HepG2 (cell line): ENCODE measurements at regions not wholly inside any gene's neighbourhood (a gene's known extent, or its start where the extent isn't known, plus 50 kb on each side); places are given as distances from the start of the nearest gene placed in this dataset.

Experiments
- ATAC-seq: fragments of 200-7000 bp; cut with Tn5 transposase; 3 replicates; pipeline ENCODE4 v1.9.1; 2020; ENCODE audit warnings: mild to moderate bottlenecking, moderate library complexity
- BruUV-seq: library from RNA; stranded (reverse); fragments of 400-500 nt; replicated peaks from 2 replicates; lab custom pipeline; 2021; lab: Mats Ljungman, UMichigan
- CTCF ChIA-PET: fragments of 300-600 bp; formaldehyde crosslinking; extraction: SDS; loops from one replicate; lab custom pipeline; 2021; ENCODE audit warnings: low total read pairs, inconsistent platforms, low intra/inter-chr PET ratio; lab: Yijun Ruan, JAX
- POLR2A ChIA-PET: fragments of 350-600 bp; sonication (Branson Sonifier 250); formaldehyde crosslinking; loops from one replicate; lab custom pipeline; 2020; ENCODE audit warnings: antibody characterized with exemption, inconsistent platforms; lab: Yijun Ruan, JAX
- DNase-seq: peaks from one replicate; pipeline ENCODE4 v3.0.0-alpha.2; 2015; ENCODE audit warnings: low spot score
- FAIRE-seq: peaks from 3 replicates; lab custom pipeline; 2011; peaks lifted over from hg19 to GRCh38; lab: Jason Lieb, UNC
- H2AFZ ChIP-seq: one replicate; pipeline ENCODE4 v1.6.1; 2011; ENCODE audit warnings: low read length, inconsistent platforms
- H3K27ac ChIP-seq: fragments of 300-600 bp; 3 replicates; pipeline ENCODE4 v1.8.0; 2011; ENCODE audit warnings: mixed run types, mild to moderate bottlenecking, mixed read lengths, low read length, inconsistent platforms; ENCODE audit not compliant: insufficient read depth; ENCODE audit errors: extremely low read length
- H3K27me3 ChIP-seq, 2 experiments: fragments of 200-600 bp in 1 of 2; 2 replicates in 1 of 2; 3 replicates in 1 of 2; pipeline versions ENCODE4 v1.6.0 to v1.8.0; 2011; ENCODE audit warnings: low read length in 2 of 2, mild to moderate bottlenecking in 2 of 2, moderate library complexity in 2 of 2, inconsistent platforms in 1 of 2; ENCODE audit not compliant: insufficient read depth in 2 of 2, control insufficient read depth in 1 of 2
- H3K36me3 ChIP-seq, 2 experiments: fragments of 200-600 bp in 1 of 2; replicated peaks in 1 of 2; 2 replicates in 1 of 2; 3 replicates in 1 of 2; pipeline versions ENCODE4 v1.5.1 to v1.8.0; 2011; ENCODE audit warnings: low read length in 2 of 2, inconsistent platforms in 1 of 2; ENCODE audit not compliant: insufficient read depth in 2 of 2, control insufficient read depth in 1 of 2
- H3K4me1 ChIP-seq: 2 replicates; pipeline ENCODE4 v1.5.1; 2012; ENCODE audit warnings: low read length, inconsistent platforms; ENCODE audit not compliant: insufficient read depth
- H3K4me2 ChIP-seq: 2 replicates; pipeline ENCODE4 v1.6.0; 2011; ENCODE audit warnings: low read depth, low read length, inconsistent platforms
- H3K4me3 ChIP-seq, 3 experiments: fragments of 200-600 bp in 1 of 3; sonication (generic), shearing (Covaris generic) in 1 of 3; replicated peaks in 1 of 3; 2 replicates each; pipeline ENCODE4 v1.5.1; 2011 to 2016; ENCODE audit warnings: low read length in 3 of 3, inconsistent platforms in 2 of 3, low read depth in 2 of 3, mild to moderate bottlenecking in 2 of 3, control low read depth in 1 of 3, mixed read lengths in 1 of 3; ENCODE audit not compliant: insufficient read depth in 1 of 3
- H3K79me2 ChIP-seq: one replicate; pipeline ENCODE4 v1.6.1; 2011; ENCODE audit warnings: low read length, inconsistent platforms; ENCODE audit not compliant: insufficient read depth
- H3K9ac ChIP-seq: 2 replicates; pipeline ENCODE4 v1.6.0; 2011; ENCODE audit warnings: mild to moderate bottlenecking, low read depth, low read length, inconsistent platforms; ENCODE audit not compliant: insufficient read depth
- H3K9me3 ChIP-seq: 2 replicates; pipeline ENCODE4 v1.5.1; 2012; ENCODE audit warnings: mild to moderate bottlenecking, low read length
- H4K20me1 ChIP-seq: 2 replicates; pipeline ENCODE4 v1.6.0; 2011; ENCODE audit warnings: inconsistent platforms, mild to moderate bottlenecking, low read length, moderate library complexity; ENCODE audit not compliant: insufficient read depth
- AGO1 ChIP-seq: fragments of 200-400 bp; formaldehyde crosslinking; IDR thresholded peaks from 2 replicates; pipeline ENCODE4 v1.6.1; 2017; ENCODE audit warnings: mild to moderate bottlenecking, low read depth, low read length, moderate library complexity; ENCODE audit not compliant: poor library complexity, severe bottlenecking
- ATF7 ChIP-seq, 2 experiments: fragments of 450-650 bp in 1 of 2; sonication (generic) in 1 of 2; formaldehyde crosslinking in 1 of 2; IDR thresholded peaks; 2 replicates each; pipeline versions ENCODE4 v1.4.0 to v1.6.1; 2016 to 2020; ENCODE audit warnings: antibody characterized with exemption in 1 of 2, mild to moderate bottlenecking in 1 of 2, missing genetic modification reagents in 1 of 2
- HIVEP1 ChIP-seq: sonication (generic); formaldehyde crosslinking; IDR thresholded peaks from 2 replicates; pipeline ENCODE4 v1.4.0; 2020; ENCODE audit warnings: mild to moderate bottlenecking, missing genetic modification reagents
- KDM5B ChIP-seq: sonication (generic); formaldehyde crosslinking; IDR thresholded peaks from 2 replicates; pipeline ENCODE4 v1.4.0; 2020; ENCODE audit warnings: missing genetic modification reagents, mild to moderate bottlenecking, borderline replicate concordance
- SIX4 ChIP-seq: sonication (generic); formaldehyde crosslinking; IDR thresholded peaks from 2 replicates; pipeline ENCODE4 v1.4.0; 2020; ENCODE audit warnings: missing genetic modification reagents
- SNAI1 ChIP-seq: sonication (generic); formaldehyde crosslinking; IDR thresholded peaks from 2 replicates; pipeline ENCODE4 v1.5.0; 2020; ENCODE audit warnings: mild to moderate bottlenecking, missing genetic modification reagents, borderline replicate concordance
- ZNF766 ChIP-seq: sonication (generic); formaldehyde crosslinking; IDR thresholded peaks from 2 replicates; pipeline ENCODE4 v1.5.0; 2020; ENCODE audit warnings: missing genetic modification reagents, borderline replicate concordance
- WGBS: methylation state at CpG from one replicate; pipeline ENCODE4 v1.1.6; 2017; ENCODE audit warnings: low lambda C conversion rate; 5-methylcytosine and 5-hydroxymethylcytosine counted together
- in situ Hi-C: cut with HindIII; loops from 2 replicates; pipeline ENCODE4 v1.10.0; 2017; ENCODE audit warnings: low pct_unique_long_range_greater_than_20kb; ENCODE audit not compliant: extremely low pct_ligation_motif_present
- intact Hi-C: fragments of 100-400 bp; cut with micrococcal nuclease; formaldehyde crosslinking; loops from one replicate; pipeline ENCODE4 v1.10.0; 2022; ENCODE audit not compliant: unreplicated experiment
- TF ChIP-seq, protein P1 (sequence below): sonication (generic); formaldehyde crosslinking; IDR thresholded peaks from 2 replicates; pipeline ENCODE4 v1.8.1; 2022; ENCODE audit warnings: low read depth, mild to moderate bottlenecking, missing genetic modification reagents
- TF ChIP-seq, protein P2 (sequence below): IDR thresholded peaks from 2 replicates; pipeline ENCODE4 v1.6.1; 2016; ENCODE audit warnings: mild to moderate bottlenecking, missing biosample characterization, missing genetic modification reagents
- TF ChIP-seq, protein P3 (sequence below): sonication (generic); formaldehyde crosslinking; IDR thresholded peaks from 2 replicates; pipeline ENCODE4 v1.5.0; 2020; ENCODE audit warnings: missing genetic modification reagents
- TF ChIP-seq, protein P4 (sequence below): sonication (generic); formaldehyde crosslinking; IDR thresholded peaks from 2 replicates; pipeline ENCODE4 v1.4.0; 2020; ENCODE audit warnings: low read depth, mild to moderate bottlenecking, missing genetic modification reagents

DNA sequence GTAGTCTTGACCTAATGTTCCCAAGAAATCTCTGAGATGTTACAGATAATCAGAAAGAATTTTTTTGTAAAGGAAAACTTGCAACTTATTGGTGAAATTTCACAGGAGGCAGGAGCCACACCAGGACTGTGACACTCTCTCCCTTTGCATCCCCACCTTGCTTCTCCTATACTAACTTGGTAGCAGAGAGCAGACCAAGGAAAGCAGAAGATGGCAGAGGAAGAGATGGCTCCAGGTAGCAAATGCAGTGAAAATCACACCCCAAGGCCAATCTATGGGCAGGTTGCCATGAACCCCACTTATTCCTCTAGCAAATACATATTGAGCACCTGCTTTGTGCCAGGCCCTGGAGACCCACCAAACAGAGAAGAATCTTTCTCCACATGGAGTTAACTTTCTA lies 303.4 kb upstream of the C1orf174 start (continued):
- TF ChIP-seq, protein P1, sequence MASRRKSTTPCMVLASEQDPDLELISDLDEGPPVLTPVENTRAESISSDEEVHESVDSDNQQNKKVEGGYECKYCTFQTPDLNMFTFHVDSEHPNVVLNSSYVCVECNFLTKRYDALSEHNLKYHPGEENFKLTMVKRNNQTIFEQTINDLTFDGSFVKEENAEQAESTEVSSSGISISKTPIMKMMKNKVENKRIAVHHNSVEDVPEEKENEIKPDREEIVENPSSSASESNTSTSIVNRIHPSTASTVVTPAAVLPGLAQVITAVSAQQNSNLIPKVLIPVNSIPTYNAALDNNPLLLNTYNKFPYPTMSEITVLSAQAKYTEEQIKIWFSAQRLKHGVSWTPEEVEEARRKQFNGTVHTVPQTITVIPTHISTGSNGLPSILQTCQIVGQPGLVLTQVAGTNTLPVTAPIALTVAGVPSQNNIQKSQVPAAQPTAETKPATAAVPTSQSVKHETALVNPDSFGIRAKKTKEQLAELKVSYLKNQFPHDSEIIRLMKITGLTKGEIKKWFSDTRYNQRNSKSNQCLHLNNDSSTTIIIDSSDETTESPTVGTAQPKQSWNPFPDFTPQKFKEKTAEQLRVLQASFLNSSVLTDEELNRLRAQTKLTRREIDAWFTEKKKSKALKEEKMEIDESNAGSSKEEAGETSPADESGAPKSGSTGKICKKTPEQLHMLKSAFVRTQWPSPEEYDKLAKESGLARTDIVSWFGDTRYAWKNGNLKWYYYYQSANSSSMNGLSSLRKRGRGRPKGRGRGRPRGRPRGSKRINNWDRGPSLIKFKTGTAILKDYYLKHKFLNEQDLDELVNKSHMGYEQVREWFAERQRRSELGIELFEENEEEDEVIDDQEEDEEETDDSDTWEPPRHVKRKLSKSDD (CRISPR knock-in tag), result no peak
- no peak for TF ChIP-seq AGO1
- no peak for TF ChIP-seq SNAI1 (CRISPR knock-in tag)
- TF ChIP-seq, protein P2, sequence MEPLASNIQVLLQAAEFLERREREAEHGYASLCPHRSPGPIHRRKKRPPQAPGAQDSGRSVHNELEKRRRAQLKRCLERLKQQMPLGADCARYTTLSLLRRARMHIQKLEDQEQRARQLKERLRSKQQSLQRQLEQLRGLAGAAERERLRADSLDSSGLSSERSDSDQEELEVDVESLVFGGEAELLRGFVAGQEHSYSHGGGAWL (CRISPR knock-in tag), result no peak
- TF ChIP-seq HIVEP1 (CRISPR knock-in tag), result no peak

DNA sequence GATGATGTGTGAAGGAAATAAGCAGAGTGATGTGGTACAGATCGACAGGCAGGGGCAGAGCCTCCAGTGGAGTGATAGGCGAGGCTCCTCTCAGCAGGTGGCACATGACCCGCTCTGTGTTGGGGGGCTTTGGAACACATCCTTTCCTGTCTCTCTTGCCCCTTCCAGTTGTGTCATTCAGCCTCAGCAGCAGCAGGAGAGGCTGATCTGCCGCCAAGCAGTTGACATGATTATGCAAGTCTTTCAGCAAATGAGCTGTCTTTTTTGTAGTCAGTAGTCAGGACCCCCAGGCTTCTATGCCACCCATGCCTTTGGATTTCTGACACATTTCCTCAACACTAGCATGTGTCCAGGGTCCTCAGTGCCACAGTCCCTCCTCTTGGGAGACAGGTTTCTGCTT lies 307.1 kb upstream of the C1orf174 start:
- POLR2A ChIA-PET, result no interaction called here
- H3K79me2 ChIP-seq, result no peaks in the 10 kb centered on the region

More for the DNA sequence above, 307.1 kb upstream of the C1orf174 start:
- 4% methylated on average over 3 of the region's 4 CpGs for WGBS
- peaks cover 0 to 7% of the 10 kb centered on the region in 2 experiments; a peak in 4 of 5 replicates for H3K27me3 ChIP-seq
- H3K4me2 ChIP-seq, result no peak overlapping the region
- H3K27ac ChIP-seq, result no peak overlapping the region
- FAIRE-seq (no peak), ATAC-seq (no peak), DNase-seq (no peak)
- H3K4me1 ChIP-seq, result no peaks in the 10 kb centered on the region
- no peaks in the 10 kb centered on the region for H3K36me3 ChIP-seq
- CTCF ChIA-PET, result no interaction called here
- TF ChIP-seq ZNF766 (CRISPR knock-in tag) (no peak), ATF7 (IDR thresholded peaks at IDR 0.05) (no peak), ATF7 (CRISPR knock-in tag; IDR thresholded peaks at IDR 0.05) (no peak), KDM5B (CRISPR knock-in tag) (no peak), SIX4 (no peak)
- TF ChIP-seq, protein P3, sequence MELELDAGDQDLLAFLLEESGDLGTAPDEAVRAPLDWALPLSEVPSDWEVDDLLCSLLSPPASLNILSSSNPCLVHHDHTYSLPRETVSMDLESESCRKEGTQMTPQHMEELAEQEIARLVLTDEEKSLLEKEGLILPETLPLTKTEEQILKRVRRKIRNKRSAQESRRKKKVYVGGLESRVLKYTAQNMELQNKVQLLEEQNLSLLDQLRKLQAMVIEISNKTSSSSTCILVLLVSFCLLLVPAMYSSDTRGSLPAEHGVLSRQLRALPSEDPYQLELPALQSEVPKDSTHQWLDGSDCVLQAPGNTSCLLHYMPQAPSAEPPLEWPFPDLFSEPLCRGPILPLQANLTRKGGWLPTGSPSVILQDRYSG, result no peak
- TF ChIP-seq, protein P4, sequence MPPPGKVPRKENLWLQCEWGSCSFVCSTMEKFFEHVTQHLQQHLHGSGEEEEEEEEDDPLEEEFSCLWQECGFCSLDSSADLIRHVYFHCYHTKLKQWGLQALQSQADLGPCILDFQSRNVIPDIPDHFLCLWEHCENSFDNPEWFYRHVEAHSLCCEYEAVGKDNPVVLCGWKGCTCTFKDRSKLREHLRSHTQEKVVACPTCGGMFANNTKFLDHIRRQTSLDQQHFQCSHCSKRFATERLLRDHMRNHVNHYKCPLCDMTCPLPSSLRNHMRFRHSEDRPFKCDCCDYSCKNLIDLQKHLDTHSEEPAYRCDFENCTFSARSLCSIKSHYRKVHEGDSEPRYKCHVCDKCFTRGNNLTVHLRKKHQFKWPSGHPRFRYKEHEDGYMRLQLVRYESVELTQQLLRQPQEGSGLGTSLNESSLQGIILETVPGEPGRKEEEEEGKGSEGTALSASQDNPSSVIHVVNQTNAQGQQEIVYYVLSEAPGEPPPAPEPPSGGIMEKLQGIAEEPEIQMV (CRISPR knock-in tag), result no peak
- H4K20me1 ChIP-seq, result no peaks in the 10 kb centered on the region
- no peak overlapping the region for H2AFZ ChIP-seq
- in situ Hi-C loops, result no loop called here
- H3K9me3 ChIP-seq, result peaks cover 35% of the 10 kb centered on the region
- BruUV-seq, result no TSS peak
- no peak overlapping the region for H3K9ac ChIP-seq
- H3K4me3 ChIP-seq, result no peak overlapping the region
- intact Hi-C loops, result no loop called here
